ENCODE measurements at regions not wholly inside any gene's neighbourhood (a gene's known extent, or its start where the extent isn't known, plus 50 kb on each side); places are given as distances from the start of the nearest gene placed in this dataset.

- Mint-ChIP-seq H3K4me1 (no peaks in the 10 kb centered on the region), H3K4me3 (no peak overlapping the region), H3K9me3 (peaks cover 20% of the 10 kb centered on the region), H3K36me3 (ENCODE audit: low read depth) (no peaks in the 10 kb centered on the region), H3K27me3 (ENCODE audit: low read depth, poor library complexity) (peaks cover 12% of the 10 kb centered on the region), H3K27ac (no peak overlapping the region)
- TF ChIP-seq CTCF (IDR thresholded peaks at IDR 0.05) = no peak
- DNase-seq = no peak
These were observed 219.0 kb downstream of the NFKBIZ start for GRCh38 chr3:102068327-102068726.

DNA sequence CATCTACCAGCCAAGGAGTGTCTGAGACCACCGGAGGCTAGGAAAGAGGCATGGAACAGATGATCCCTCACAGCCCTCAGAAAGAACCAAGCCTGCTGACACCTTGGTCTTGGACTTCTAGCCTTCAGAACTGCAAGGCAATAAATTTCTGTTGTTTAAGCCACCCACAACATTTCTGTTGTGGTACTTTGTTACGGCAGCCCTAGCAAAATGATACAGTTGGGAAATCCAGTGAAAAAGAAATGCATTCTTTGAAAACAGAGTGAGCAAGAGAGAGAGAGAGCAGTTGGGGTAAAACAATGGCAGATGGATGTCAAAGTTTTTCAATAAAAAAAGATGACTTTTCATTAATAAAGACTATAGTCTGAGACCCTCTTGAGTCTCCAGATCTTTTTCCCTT, 219.4 kb downstream of the NFKBIZ start:
- H3K4me3 Mint-ChIP-seq = no peak overlapping the region
- H3K36me3 Mint-ChIP-seq (ENCODE audit: low read depth) = no peaks in the 10 kb centered on the region
- peaks cover 11% of the 10 kb centered on the region for H3K27me3 Mint-ChIP-seq (ENCODE audit: low read depth, poor library complexity)
- no peak overlapping the region for H3K27ac Mint-ChIP-seq
- DNase-seq = no peak
- peaks cover 20% of the 10 kb centered on the region for H3K9me3 Mint-ChIP-seq
- TF ChIP-seq CTCF (IDR thresholded peaks at IDR 0.05) = no peak
- no peaks in the 10 kb centered on the region for H3K4me1 Mint-ChIP-seq

DNA sequence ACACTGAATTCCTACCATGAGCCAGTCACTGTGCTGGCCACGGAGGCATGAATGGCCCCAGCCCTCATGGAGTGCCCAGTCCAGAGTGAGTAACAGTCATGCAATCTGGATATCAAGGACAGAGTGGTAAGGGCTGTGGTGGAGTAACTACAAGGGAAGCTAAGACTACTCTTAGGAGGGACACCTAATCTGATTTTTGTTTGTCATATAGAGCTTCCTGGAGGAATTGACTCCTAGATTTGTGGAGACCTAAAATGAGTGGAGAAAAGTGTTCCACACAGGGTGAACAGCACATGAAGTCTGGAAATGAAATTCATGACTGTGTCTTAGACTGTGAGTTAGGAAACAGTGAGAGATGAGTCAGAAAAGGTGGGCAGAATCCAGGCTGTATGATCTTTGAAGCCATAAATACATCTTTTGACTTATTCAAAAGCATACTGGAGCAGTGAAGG, 219.9 kb downstream of the NFKBIZ start:
- Mint-ChIP-seq H3K36me3 (ENCODE audit: low read depth) (no peaks in the 10 kb centered on the region), H3K27me3 (ENCODE audit: low read depth, poor library complexity) (peaks cover 7% of the 10 kb centered on the region), H3K4me1 (peaks cover under 1% of the 10 kb centered on the region), H3K4me3 (no peak overlapping the region), H3K9me3 (peaks cover 20% of the 10 kb centered on the region), H3K27ac (no peak overlapping the region)
- DNase-seq = no peak
- no peak for TF ChIP-seq CTCF (IDR thresholded peaks at IDR 0.05)

DNA sequence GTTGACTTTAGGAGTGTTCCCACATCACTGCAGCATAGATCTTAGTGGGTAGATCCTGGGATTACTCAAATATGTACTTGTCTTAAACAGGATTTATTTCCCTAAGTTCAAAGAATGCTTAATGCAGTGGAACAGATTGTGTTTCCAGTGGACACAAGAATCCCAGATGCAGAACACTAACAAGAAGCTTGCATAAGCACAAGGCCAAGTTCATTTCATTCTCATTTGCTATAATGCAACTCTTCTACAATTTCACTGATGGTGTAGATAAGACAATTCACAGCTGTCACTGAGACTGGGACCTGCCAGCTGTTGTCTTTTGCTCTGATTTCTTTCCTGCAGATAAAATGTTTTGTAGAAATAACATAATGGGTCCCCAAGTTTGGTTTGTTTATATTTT, 225.6 kb downstream of the NFKBIZ start:
- no peak for DNase-seq
- H3K9me3 Mint-ChIP-seq = peaks cover 16% of the 10 kb centered on the region
- TF ChIP-seq CTCF (IDR thresholded peaks at IDR 0.05) = no peak
- no peak overlapping the region for H3K27ac Mint-ChIP-seq
- H3K27me3 Mint-ChIP-seq (ENCODE audit: low read depth, poor library complexity) = peaks cover 4% of the 10 kb centered on the region
- H3K4me1 Mint-ChIP-seq = peaks cover 11% of the 10 kb centered on the region
- H3K4me3 Mint-ChIP-seq = no peak overlapping the region
- no peaks in the 10 kb centered on the region for H3K36me3 Mint-ChIP-seq (ENCODE audit: low read depth)

GRCh38 chr3:102078401-102078800, 229.1 kb downstream of the NFKBIZ start:
- H3K36me3 Mint-ChIP-seq (ENCODE audit: low read depth) = no peaks in the 10 kb centered on the region
- H3K9me3 Mint-ChIP-seq = no peaks in the 10 kb centered on the region
- peaks cover 6% of the 10 kb centered on the region for H3K27me3 Mint-ChIP-seq (ENCODE audit: low read depth, poor library complexity)
- no peak for TF ChIP-seq CTCF (IDR thresholded peaks at IDR 0.05)
- H3K27ac Mint-ChIP-seq = no peak overlapping the region
- H3K4me3 Mint-ChIP-seq = no peak overlapping the region
- peaks cover 11% of the 10 kb centered on the region for H3K4me1 Mint-ChIP-seq
- DNase-seq = no peak
